GM12878 (cell line): ENCODE measurements at regions not wholly inside any gene's neighbourhood (a gene's known extent, or its start where the extent isn't known, plus 50 kb on each side); places are given as distances from the start of the nearest gene placed in this dataset.

Experiments used
- ATAC-seq: fragments of 200-7000 bp; cut with Tn5 transposase; 3 replicates; pipeline ENCODE4 v1.9.1; 2020; ENCODE audit warnings: mild to moderate bottlenecking, moderate library complexity
- BruUV-seq: library from RNA; stranded (reverse); fragments of 400-500 nt; replicated peaks from 2 replicates; lab custom pipeline; 2021; lab: Mats Ljungman, UMichigan
- CTCF ChIA-PET: fragments of 300-600 bp; sonication (Branson Sonifier 250); formaldehyde crosslinking; extraction: SDS; loops from one replicate; lab custom pipeline; 2021; ENCODE audit warnings: inconsistent platforms; lab: Yijun Ruan, JAX
- POLR2A ChIA-PET: fragments of 350-600 bp; formaldehyde crosslinking; extraction: SDS; loops from one replicate; lab custom pipeline; 2021; ENCODE audit warnings: inconsistent platforms; lab: Charles Lee
- RAD21 ChIA-PET: fragments of 300-600 bp; sonication (Branson Sonifier 250); formaldehyde crosslinking; loops from one replicate; lab custom pipeline; 2023; ENCODE audit warnings: antibody characterized with exemption; ENCODE audit not compliant: unreplicated experiment; lab: Charles Lee
- SMC1A ChIA-PET: fragments of 300-600 bp; sonication (Branson Sonifier 250); formaldehyde crosslinking; loops from one replicate; lab custom pipeline; 2023; ENCODE audit not compliant: unreplicated experiment, uncharacterized antibody; lab: Charles Lee
- DNase-seq: peaks from one replicate; pipeline ENCODE4 v3.0.0-alpha.2; 2011; ENCODE audit warnings: low read depth, low spot score
- FAIRE-seq: peaks from 3 replicates; lab custom pipeline; 2011; peaks lifted over from hg19 to GRCh38; lab: Jason Lieb, UNC
- H2AFZ ChIP-seq: 2 replicates; pipeline ENCODE4 v1.6.0; 2011; ENCODE audit warnings: low read depth, low read length, control low read depth; ENCODE audit not compliant: control insufficient read depth
- H3K27ac ChIP-seq: 2 replicates; pipeline ENCODE4 v1.5.1; 2011; ENCODE audit warnings: control low read depth; ENCODE audit not compliant: control insufficient read depth, insufficient read depth
- H3K27me3 ChIP-seq, 2 experiments: replicated peaks in 1 of 2; 2 replicates each; pipeline versions ENCODE4 v1.6.0 to v1.6.1; 2011; ENCODE audit warnings: low read length in 1 of 2; ENCODE audit not compliant: control insufficient read depth in 2 of 2, insufficient read depth in 2 of 2
- H3K36me3 ChIP-seq, 2 experiments: 2 replicates each; pipeline ENCODE4 v1.5.1; 2011; ENCODE audit warnings: low read length in 1 of 2; ENCODE audit not compliant: control insufficient read depth in 2 of 2, insufficient read depth in 2 of 2
- H3K4me1 ChIP-seq: 2 replicates; pipeline ENCODE4 v1.6.1; 2011; ENCODE audit warnings: mild to moderate bottlenecking, low read length, moderate library complexity, mixed read lengths; ENCODE audit not compliant: control insufficient read depth, insufficient read depth
- H3K4me2 ChIP-seq: 2 replicates; pipeline ENCODE4 v1.6.0; 2011; ENCODE audit warnings: control low read depth; ENCODE audit not compliant: control insufficient read depth, insufficient read depth
- H3K4me3 ChIP-seq: fragments of 200-600 bp; sonication (generic); 2 replicates; pipeline ENCODE4 v1.5.1; 2016
- H3K79me2 ChIP-seq: 2 replicates; pipeline ENCODE4 v1.6.0; 2011; ENCODE audit warnings: low read length; ENCODE audit not compliant: control insufficient read depth, insufficient read depth
- H3K9ac ChIP-seq: 2 replicates; pipeline ENCODE4 v1.8.0; 2011; ENCODE audit warnings: low read length, control low read depth, mixed read lengths; ENCODE audit not compliant: control insufficient read depth, insufficient read depth
- H3K9me3 ChIP-seq: replicated peaks from 3 replicates; pipeline ENCODE4 v1.5.1; 2011; ENCODE audit warnings: mild to moderate bottlenecking, low read length; ENCODE audit not compliant: control insufficient read depth, insufficient read depth
- H4K20me1 ChIP-seq: 2 replicates; pipeline ENCODE4 v1.6.0; 2011; ENCODE audit not compliant: control insufficient read depth, insufficient read depth
- ELK1 ChIP-seq: IDR thresholded peaks from 2 replicates; pipeline ENCODE4 v1.6.1; 2012; ENCODE audit warnings: low read depth, low read length, improper control_type of control experiment
- NR2C1 ChIP-seq: fragments of 450-650 bp; IDR thresholded peaks from 2 replicates; pipeline ENCODE4 v1.6.1; 2017; ENCODE audit warnings: antibody characterized with exemption, mild to moderate bottlenecking, moderate library complexity
- SMAD1 ChIP-seq: fragments of 450-650 bp; IDR thresholded peaks from 2 replicates; pipeline ENCODE4 v1.6.1; 2018; ENCODE audit warnings: mild to moderate bottlenecking, low read depth; ENCODE audit not compliant: partially characterized antibody
- USF2 ChIP-seq: IDR thresholded peaks from 2 replicates; pipeline ENCODE4 v1.6.1; 2011; ENCODE audit warnings: low read depth, low read length, improper control_type of control experiment, borderline replicate concordance
- ZBED1 ChIP-seq: IDR thresholded peaks from 2 replicates; pipeline ENCODE4 v1.6.1; 2016; ENCODE audit warnings: borderline replicate concordance
- WGBS: methylation state at CpG from one replicate; pipeline ENCODE4 v1.1.6; 2016; ENCODE audit warnings: low lambda C conversion rate; ENCODE audit not compliant: insufficient replicate concordance, insufficient coverage; ENCODE audit errors: missing lambda C conversion rate; 5-methylcytosine and 5-hydroxymethylcytosine counted together
- in situ Hi-C: fragments of 300-500 bp; cut with MboI; formaldehyde crosslinking; loops from 9 replicates; pipeline ENCODE4 v1.14.3; 2018; ENCODE audit warnings: mixed read lengths
- intact Hi-C: fragments of 100-400 bp; cut with micrococcal nuclease; formaldehyde crosslinking; loops from one replicate; pipeline ENCODE4 v1.14.2; 2022; ENCODE audit not compliant: unreplicated experiment
- TF ChIP-seq, protein P1 (sequence below): fragments of 450-650 bp; IDR thresholded peaks from 2 replicates; pipeline ENCODE4 v1.6.1; 2017; ENCODE audit warnings: mild to moderate bottlenecking, moderate library complexity

DNA sequence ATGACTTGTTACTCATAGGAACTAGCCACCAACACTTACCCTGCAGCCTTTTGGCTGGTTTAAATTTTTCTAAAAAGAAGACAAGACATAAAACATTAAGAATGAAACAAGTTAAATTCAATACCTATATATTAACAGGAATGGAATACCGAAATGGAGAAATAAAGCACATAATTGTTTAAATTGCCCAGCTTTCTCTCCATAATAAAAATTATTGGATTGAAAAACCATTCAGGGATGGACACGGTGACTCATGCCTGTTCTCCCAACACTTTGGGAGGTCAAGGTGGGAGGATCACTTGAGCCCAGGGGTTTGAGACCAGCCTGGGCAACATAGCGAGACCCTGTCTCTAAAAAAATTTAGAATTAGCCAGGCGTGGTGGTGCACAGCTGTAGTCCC is 179.4 kb upstream of the MKLN1 start:
- no peaks in the 10 kb centered on the region for H3K4me1 ChIP-seq

More for the DNA sequence above, 179.4 kb upstream of the MKLN1 start:
- Histone ChIP-seq H2AFZ (no peak overlapping the region), H3K4me3 (no peak overlapping the region)
- FAIRE-seq, result no peak
- SMC1A ChIA-PET, result interaction anchor here (1.1 to 2.2 kb wide), 2 partner anchors 11 to 154 kb away, joined by 3 to 6 read pairs; no protein-coding TSS in a partner anchor
- BruUV-seq, result no TSS peak
- TF ChIP-seq SMAD1 (no peak), ZBED1 (no peak), ELK1 (no peak), USF2 (no peak), NR2C1 (no peak)
- TF ChIP-seq, protein P1, sequence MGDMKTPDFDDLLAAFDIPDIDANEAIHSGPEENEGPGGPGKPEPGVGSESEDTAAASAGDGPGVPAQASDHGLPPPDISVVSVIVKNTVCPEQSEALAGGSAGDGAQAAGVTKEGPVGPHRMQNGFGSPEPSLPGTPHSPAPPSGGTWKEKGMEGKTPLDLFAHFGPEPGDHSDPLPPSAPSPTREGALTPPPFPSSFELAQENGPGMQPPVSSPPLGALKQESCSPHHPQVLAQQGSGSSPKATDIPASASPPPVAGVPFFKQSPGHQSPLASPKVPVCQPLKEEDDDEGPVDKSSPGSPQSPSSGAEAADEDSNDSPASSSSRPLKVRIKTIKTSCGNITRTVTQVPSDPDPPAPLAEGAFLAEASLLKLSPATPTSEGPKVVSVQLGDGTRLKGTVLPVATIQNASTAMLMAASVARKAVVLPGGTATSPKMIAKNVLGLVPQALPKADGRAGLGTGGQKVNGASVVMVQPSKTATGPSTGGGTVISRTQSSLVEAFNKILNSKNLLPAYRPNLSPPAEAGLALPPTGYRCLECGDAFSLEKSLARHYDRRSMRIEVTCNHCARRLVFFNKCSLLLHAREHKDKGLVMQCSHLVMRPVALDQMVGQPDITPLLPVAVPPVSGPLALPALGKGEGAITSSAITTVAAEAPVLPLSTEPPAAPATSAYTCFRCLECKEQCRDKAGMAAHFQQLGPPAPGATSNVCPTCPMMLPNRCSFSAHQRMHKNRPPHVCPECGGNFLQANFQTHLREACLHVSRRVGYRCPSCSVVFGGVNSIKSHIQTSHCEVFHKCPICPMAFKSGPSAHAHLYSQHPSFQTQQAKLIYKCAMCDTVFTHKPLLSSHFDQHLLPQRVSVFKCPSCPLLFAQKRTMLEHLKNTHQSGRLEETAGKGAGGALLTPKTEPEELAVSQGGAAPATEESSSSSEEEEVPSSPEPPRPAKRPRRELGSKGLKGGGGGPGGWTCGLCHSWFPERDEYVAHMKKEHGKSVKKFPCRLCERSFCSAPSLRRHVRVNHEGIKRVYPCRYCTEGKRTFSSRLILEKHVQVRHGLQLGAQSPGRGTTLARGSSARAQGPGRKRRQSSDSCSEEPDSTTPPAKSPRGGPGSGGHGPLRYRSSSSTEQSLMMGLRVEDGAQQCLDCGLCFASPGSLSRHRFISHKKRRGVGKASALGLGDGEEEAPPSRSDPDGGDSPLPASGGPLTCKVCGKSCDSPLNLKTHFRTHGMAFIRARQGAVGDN, result no peak
- TF ChIP-seq, all 136 proteins: peak for 0
- ChIA-PET POLR2A (no interaction called here), CTCF (interaction anchor here (1.0 to 1.6 kb wide), 2 partner anchors 10 to 166 kb away, joined by 4 to 5 read pairs; no protein-coding TSS in a partner anchor), RAD21 (no interaction called here)
- H3K27me3 ChIP-seq, result no peaks in the 10 kb centered on the region
- no peak overlapping the region for H3K4me2 ChIP-seq
- intact Hi-C loops (no loop called here), in situ Hi-C loops (no loop called here)
- no peaks in the 10 kb centered on the region for H4K20me1 ChIP-seq
- H3K36me3 ChIP-seq, result no peaks in the 10 kb centered on the region
- ATAC-seq, result no peak
- DNase-seq, result no peak
- no peaks in the 10 kb centered on the region for H3K9me3 ChIP-seq
- H3K79me2 ChIP-seq, result no peaks in the 10 kb centered on the region
- H3K9ac ChIP-seq, result no peak overlapping the region
- 79% methylated on average over 4 of the region's 4 CpGs for WGBS
- H3K27ac ChIP-seq, result no peak overlapping the region
